GM04503 (cell line): ENCODE measurements at regions not wholly inside any gene's neighbourhood (a gene's known extent, or its start where the extent isn't known, plus 50 kb on each side); places are given as distances from the start of the nearest gene placed in this dataset.
"Not testable (repeated sequence)": the region's sequence is repeated elsewhere in the genome, so short reads cannot be mapped to it uniquely, and the experiment has no call there.

ENCODE experiments used
- DNase-seq: peaks from one replicate; pipeline ENCODE4 v3.0.0-alpha.2; 2012; ENCODE audit warnings: low read depth

DNA sequence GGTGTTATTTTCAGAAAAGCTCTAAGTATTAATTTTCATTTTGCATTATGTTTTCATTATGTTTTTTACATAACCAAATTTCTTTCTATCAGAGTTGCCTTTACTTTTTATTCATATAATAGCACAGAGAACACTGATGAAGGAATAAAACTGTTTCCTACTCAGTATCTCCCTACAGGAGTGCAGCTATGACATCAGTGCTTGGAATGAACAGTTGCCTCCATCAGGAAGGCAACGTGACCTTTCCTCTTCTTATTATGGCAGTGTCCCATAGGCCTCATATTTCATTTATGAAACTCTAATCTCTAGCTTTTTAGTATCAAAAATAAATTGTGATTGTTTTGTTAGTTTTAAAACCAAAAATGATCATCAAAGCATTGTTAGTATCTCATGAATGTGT is 712.8 kb downstream of the CD109 start:
- DNase-seq: no peak

DNA sequence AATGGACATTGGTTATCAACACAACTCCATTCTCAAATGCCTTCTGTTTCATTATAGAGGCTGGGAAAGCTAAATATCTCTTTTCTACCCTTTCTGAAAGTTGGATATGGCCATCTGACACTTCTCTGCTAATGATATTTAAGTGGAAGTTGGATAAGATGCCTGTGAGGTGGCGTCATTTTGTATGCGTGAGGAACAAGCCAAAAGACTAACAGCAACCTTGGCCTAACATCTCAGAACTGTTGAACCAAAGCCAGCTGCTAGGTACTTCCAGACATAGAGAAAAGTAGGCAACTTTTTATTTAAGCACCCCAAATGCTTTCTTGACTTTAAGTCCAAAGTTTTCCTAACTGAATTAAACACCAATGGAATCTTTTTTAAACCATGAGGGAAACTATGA is 708.4 kb downstream of the CD109 start:
- no peak for DNase-seq

DNA sequence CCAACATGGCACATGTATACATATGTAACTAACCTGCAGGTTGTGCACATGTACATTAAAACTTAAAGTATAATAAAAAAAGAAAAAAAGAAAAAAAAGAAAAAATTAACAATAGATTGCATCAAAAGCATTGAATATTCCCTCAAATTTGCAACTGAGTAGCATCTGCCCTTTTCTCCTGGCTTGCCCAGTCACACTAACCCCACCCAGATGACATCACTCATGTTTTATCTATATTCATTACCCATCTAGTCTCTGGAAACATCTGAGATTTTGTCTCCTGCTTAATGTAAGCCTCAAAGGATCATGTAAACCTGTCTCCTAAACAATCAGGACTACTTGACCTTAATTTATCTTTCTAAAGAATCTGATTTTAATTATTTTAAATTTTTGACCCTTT is 706.8 kb downstream of the CD109 start:
- DNase-seq: no peak

DNA sequence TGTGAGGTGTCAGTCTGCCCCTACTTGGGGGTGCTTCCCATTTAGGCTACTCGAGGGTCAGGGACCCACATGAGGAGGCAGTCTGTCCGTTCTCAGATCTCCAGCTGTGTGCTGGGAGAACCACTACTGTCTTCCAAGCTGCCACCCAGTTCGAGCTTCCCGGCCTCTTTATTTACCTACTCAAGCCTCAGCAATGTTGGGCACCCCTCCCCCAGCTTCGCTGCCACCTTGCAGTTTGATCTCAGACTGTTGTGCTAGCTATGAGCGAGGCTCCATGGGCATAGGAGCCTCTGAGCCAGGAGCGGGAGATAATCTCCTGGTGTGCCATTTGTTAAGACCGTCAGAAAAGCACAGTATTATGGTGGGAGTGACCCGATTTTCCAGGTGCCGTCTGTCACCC is 682.4 kb downstream of the CD109 start:
- DNase-seq: not testable (repeated sequence)

DNA sequence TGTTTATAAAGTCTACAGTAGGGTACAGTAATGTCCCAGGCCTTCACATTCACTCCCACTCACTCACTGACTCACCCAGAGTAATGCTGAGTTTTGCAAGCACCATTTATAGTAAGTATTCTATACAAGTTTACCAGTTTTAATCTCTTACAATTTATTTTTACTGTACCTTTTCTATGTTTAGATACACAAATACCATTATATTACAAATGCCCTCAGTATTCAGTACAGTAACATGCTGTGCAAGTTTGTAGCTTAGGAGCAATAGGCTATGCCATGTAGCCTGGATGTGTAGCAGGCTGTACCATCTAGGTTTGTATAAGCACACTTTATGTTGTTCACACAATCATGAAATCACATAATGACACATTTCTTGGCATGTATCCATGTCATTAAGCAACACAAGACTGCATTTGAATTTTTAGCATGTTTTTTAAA is 673.6 kb downstream of the CD109 start:
- peak; percentile 28 for DNase-seq

DNA sequence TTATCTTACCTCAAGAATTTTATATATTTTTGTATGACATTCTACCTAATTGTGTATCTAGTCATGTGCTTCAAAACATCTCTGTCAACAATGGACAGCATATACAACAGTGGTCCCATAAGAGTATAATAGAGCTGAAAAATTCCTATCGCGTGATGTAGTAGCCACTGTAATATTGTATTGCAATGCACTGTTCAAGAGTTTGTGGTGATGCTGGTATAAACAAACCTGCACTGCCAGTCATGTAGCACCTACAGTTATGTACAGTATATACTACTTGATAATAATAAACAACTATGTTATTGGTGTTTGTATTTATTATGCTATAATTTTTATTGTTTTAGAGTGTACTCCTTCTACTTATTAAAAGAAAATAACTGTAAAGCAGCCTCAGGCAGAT is 672.7 kb downstream of the CD109 start:
- DNase-seq: no peak

DNA sequence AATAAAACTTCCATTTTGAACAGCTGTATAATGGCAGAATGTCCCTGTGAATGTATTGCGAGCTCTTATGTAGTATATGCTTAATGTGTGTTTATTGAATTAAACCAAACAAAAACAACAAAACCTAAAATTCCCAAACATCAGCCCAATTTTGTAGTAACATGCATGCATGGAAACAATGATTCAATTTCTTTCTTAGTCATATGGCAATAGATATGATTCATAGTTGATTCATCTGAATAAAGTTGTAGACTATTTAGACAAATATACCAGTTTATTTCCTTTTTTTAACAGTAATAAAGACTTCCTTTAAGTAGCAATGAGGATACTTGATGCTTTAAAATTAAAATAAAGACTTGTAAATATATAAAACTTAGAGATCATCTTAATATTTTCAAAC is 670.6 kb downstream of the CD109 start:
- DNase-seq: no peak

DNA sequence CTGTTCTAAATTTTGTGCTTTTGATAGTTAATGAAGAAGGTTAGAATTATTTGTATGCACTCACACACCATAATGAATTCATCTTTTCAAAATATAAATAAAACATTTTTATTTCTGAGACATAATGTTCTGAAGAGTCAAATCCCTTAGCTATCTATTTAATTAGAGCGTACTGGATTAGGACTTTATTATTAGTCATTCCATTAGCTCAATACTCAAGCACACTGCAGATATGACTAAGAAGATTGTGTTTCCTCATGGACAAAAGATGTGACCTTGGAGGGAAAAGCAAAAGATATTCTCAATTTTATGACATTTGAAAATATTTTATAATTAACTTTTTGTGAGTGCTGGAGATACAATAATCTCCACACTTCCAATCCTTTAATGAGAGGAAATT is 666.4 kb downstream of the CD109 start:
- DNase-seq: no peak

DNA sequence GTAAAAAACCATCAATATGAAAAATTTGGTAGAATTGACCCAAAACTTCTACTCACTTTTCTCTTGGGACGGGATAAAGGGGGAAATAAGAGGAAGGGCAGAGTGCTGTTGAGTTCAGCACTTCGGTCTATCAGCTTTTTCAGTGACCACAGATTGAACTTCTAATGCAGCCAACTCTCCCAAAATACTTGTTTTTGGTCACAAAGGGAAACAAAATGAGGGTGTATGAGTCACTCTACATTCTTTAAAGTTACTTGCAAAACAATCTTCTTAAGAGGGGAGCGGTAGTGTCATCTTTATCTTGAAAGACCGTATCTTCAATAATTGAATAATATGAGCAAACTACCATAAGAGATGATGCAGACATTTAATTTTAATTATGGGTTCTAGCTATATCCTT is 661.3 kb downstream of the CD109 start:
- peak; percentile 45 for DNase-seq

DNA sequence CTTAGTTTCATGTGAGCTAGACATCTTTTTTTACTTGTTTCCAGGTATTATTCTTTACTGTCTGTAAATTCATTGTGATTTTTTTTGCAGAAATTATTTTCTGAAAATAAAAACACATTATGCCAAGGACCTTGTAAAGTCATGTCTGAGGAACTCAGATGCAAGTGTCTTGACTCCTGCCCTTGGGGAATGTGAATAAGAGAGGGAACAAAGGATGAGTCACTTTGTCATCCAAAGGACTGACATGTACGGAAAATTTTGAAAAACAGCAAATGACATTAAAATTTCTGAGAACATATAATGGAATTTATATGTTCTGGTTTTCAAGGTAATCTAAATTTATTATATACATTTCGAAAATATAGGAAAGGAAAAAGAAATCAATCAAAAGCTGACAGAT is 660.4 kb downstream of the CD109 start:
- no peak for DNase-seq

DNA sequence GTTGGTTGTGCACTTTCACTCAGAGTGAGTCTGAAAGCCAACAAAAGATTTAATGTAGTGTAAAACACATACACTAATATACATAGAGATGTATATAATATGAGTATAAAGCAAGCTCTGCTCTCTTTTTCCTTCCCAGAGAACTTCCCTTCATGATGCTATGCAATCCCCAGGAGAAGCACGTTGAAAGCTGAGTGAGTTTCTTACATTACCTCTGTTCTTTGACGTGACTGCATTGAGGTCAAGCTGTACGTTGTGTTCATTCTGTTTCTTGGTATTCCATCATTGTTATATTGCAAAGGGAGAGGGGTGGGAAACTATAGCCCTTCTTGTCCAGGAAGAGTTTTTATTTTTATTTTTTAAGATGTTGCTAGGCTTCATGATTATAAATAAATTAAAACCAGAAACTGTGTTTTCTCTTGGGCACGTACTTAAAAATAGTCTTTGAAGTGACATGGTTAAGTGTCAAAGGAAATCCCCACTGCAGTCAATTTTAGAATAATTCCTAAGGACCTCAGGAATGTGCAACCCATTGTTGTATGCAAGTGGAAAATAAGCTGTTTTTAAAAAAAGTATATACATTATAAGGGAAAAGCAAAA is 651.0 kb downstream of the CD109 start:
- DNase-seq: no peak

DNA sequence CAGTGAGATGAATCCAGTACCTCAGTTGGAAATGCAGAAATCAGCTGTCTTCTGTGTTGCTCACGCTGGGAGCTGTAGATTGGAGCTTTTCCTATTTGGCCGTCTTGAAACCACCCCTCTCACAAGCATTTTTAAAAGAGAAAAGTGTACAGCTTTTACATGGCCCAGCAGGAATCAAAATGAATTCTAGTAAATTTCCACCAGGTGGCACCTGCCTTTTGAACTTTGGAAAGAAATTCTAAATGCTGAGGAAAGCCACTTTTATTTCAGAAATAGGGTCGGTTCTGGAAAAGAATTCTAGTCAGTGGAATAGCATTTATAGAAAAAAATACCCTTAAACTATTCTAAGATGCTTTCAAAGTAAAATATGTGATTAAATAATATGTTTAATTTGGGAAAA is 647.8 kb downstream of the CD109 start:
- DNase-seq: no peak

DNA sequence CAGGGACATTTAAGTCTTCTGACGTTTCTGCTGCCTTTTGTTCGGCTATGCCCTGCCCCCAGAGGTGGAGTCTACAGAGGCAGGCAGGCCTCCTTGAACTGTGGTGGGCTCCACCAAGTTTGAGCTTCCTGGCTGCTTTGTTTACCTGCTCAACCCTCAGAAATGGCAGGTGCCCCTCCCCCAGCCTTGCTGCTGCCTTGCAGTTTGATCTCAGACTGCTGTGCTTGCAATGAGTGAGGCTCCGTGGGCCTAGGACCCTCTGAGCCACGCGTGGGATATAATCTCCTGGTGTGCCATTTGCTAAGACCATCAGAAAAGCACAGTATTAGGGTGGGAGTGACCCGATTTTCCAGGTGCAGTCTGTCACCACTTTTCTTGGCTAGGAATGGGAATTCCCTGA is 647.3 kb downstream of the CD109 start:
- not testable (repeated sequence) for DNase-seq

DNA sequence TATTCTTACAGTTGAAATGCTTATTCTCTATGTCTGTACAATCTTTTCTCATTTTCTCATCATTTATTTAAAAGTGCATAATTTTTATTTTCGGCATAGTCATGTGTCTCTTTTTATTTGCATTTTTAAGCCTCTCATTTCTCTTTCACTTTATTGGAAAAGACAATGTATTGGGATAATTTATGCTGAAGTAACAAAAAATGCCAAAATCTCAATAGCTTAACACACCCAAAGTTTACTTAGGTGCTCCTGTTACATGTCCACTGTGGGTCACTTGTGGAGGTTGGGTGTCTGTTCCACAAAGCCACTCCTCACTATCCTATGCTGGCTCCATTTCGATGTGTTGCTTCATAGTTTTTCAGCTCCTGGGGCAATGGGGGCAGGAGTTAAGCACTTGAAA is 638.7 kb downstream of the CD109 start:
- no peak for DNase-seq

DNA sequence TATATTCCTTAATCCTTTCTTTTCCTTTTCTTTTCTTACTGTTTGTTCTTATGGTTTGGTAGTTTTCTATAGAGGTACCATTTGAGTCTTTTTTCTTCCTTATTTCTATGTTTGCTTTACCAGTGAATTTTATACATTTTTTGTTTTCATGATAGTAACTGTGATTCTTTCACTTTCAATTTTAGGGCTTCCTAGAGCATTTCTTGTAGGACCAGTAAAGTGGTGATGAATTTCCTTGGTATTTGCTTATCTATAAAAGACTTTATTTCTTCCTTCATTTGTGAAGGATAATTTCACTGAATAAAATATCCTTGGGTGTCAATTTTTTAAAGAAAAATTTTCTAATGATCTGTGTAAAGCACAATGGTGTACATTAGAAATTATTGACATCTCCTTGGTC is 637.4 kb downstream of the CD109 start:
- DNase-seq: no peak

DNA sequence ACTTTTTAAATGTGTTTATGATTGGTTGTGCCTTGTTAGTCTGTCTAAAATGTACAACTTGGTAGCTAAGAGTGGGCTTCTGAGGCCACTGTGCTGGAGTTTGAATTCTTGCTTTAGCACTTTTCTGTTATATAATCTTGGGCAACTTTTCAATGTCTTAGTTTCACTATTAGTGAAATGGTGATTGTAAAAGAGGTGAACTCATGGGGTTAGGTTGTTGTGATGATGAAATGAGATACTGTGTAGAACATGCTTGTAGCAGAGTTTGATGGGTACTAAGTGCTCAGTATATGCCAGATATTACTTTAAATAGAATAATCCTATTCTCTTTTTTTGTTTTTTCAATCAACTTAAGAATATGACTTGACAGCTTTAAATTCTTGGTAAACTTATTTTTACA is 624.7 kb downstream of the CD109 start:
- DNase-seq: no peak

DNA sequence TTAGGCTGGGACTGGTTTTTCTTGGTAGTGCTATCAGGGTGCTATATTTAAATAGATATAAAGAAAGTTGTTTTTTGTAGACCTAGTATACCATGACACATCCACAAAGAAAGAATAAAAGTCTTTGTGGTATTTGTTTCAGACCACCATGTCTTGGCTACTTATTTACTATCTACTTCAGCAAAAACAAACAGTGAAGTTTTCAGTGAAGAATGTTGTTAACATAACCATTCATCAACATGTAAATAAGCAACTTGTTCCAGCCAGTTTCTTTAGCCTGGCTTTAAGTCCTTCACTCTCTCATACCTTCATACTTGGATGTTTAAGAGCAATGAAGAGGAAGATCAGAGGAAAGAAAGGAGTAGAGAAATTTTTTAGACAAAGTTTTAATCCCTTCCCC is 624.1 kb downstream of the CD109 start:
- DNase-seq: no peak

DNA sequence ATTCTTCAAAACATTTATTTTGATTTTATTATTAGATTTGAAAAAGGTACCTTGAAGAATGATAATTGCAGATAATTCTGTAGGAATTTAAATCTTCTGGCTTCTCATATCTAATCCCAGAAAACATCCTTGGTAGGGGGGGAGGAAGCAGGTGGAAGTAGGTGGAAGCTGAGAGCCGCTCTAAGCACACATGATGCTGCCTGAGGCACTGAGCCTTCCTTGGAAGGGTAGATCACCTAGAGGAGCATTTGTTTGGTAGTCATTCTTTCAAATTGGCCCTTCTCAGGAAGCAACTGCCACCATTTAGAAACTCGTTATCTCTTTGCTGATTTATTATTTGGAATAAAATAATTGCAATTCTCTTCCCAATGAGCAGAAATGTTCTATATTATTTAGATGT is 623.3 kb downstream of the CD109 start:
- DNase-seq: no peak

DNA sequence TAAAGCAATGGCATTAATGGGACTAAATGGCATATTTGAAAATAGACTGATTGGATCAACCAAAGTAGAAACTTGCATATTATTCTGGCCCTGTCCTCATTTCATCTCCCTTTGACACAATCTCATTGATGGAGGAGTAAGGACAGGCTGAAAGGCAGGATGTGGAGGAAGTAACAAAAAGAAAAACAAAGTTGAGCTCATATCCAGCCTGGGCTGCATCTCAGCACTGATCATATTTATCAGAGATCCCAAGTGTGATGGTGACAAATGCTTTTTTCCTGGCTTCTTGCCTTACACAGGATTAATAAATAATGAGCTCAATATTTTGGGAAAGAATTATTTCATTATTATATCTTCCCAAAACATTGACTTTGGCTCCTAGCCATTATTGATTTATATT is 622.7 kb downstream of the CD109 start:
- no peak for DNase-seq

DNA sequence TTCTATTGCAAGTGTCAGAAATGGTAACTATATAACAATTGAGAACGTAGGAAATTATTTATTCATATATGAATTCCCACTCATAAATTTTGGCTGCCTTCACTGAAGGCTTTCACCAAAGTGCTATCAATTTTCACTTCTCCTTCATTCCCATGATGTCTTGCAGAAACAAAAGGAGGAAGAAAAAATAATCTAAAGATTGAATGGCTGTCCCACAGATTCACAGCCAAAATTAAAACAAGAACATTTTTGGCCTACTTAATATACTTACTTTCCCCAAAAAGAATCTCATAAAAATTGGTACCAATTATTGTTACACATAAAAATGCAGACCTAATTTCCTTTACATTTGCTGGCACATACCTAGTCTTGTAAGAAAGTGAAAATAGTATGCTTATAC is 616.1 kb downstream of the CD109 start:
- no peak for DNase-seq

DNA sequence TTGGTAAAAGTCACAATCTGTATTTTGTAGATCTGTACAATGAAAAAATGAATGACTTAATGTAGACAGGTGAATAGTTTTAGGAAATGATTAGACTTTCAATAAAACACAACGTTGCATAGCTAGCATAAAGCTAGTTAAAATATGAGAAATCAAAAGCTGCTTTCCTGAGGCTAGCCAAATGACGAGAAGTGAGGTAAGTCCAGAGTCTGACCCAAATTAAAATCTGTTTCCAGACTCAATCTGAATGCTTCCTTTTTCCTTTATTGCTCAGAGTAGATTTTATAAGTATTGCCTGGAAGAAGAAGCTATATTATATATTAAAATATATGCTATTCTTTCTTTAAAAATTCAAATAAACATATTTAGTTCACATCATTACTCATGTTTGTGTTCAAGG is 615.4 kb downstream of the CD109 start:
- DNase-seq: no peak

DNA sequence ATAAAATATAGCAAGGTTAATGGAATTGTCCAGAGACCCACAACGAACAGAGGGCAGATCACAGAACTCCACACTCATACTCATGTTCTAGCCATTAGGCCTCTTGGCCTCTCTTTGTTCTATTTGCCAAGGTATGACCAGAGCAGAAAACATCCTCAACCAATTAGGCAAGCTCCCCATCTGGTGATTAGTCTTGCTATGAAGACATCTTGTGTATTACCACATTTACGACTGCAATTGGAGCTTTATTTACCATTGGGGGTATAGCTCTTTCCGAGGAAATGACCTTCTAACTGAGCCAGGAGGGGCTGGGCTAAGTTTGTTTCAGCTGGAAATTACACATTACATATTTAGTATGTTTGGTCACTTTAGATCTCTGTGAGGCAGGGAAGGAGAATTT is 593.9 kb downstream of the CD109 start:
- DNase-seq: peak; percentile 83

DNA sequence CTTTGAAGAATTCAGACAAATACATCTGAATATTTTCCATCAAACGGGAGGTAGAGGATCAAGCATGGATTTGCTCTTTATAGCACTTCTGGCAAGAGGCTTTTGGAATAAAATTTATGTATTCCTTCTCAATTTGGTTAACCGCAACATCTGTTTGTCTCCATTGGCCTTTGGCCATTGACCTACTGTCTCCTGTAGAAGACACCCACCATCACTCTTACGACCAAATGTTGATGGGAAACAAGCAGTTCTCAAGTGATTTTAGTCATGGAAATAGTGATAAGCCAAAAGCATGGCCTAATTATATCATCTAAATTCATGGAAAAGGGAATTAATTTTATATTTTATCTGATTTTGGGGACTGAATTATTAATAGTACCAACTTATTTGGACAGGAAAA is 591.9 kb downstream of the CD109 start:
- DNase-seq: no peak

DNA sequence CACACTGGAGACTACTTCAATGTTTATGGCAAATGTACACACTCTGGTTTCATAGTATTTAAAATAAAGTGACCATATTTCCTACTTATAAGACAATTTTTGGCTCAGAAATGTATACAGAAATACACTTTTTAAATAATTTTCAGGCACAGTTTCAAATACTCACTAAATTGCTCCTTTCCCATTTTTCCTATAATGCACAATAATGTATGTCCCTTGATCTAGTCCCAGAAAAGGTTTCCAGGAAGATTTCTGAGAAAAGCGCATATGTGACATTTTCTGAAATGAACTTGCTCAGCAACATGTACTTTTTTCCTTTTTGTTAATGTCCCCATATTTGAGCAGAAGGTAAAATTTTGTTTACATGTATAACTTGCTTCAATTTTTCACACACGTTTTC is 591.4 kb downstream of the CD109 start:
- no peak for DNase-seq

DNA sequence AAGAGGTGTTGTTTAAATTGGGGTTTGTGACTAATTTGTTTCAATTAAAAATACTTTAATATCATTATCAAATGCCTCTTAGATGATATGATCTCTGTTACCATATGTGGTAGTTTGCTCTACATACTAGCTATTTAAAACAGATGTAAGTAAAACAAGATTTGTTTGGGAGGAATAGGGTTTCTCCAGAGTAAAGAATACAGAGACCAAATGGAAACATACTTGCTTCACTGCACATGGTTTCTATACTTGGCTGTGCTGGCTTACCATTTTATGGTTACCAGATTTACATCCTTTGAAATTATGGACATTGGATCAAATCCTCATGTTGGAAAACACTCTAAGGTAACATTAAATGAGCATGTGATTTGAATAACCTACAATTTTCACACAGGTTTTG is 588.3 kb downstream of the CD109 start:
- no peak for DNase-seq
